Astrocyte (in vitro differentiated cells and primary cell): ENCODE measurements at regions not wholly inside any gene's neighbourhood (a gene's known extent, or its start where the extent isn't known, plus 50 kb on each side); places are given as distances from the start of the nearest gene placed in this dataset.

ENCODE experiments used
- EZH2 ChIP-seq: IDR thresholded peaks from 2 replicates; pipeline ENCODE4 v1.6.1; 2012; ENCODE audit warnings: mild to moderate bottlenecking, low read length, inconsistent platforms; ENCODE audit not compliant: insufficient read depth
- TF ChIP-seq, protein P1 (sequence below): IDR thresholded peaks from 2 replicates; pipeline ENCODE4 v1.5.1; 2011; ENCODE audit warnings: low read depth, mild to moderate bottlenecking, inconsistent platforms, low read length, moderate library complexity; ENCODE audit not compliant: insufficient read depth

DNA sequence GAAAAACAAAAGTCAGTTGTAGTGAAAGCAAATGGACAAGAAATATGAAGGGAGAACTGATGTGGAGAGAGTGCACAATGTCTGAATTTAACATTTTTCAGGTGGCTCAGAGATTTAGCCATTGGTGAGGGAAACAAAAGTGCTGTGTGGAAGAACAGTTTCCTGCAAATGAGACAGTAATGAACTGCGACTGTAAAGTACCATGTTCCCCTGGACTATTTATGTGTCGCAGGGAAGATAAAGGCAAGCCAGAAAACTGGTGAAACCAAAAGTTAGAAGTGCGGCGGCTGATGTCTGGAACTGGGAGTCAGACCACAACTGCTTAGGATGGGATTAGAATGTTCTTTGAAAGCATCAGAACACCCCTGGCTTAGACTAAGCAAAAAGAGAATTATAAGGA lies 905.1 kb upstream of the MAN1A1 start:
- TF ChIP-seq, protein P1, sequence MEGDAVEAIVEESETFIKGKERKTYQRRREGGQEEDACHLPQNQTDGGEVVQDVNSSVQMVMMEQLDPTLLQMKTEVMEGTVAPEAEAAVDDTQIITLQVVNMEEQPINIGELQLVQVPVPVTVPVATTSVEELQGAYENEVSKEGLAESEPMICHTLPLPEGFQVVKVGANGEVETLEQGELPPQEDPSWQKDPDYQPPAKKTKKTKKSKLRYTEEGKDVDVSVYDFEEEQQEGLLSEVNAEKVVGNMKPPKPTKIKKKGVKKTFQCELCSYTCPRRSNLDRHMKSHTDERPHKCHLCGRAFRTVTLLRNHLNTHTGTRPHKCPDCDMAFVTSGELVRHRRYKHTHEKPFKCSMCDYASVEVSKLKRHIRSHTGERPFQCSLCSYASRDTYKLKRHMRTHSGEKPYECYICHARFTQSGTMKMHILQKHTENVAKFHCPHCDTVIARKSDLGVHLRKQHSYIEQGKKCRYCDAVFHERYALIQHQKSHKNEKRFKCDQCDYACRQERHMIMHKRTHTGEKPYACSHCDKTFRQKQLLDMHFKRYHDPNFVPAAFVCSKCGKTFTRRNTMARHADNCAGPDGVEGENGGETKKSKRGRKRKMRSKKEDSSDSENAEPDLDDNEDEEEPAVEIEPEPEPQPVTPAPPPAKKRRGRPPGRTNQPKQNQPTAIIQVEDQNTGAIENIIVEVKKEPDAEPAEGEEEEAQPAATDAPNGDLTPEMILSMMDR: no peak
- no peak for TF ChIP-seq EZH2
